Stimulated activated CD4-positive, alpha-beta T cell treated with anti-CD3 and anti-CD28 coated beads, Interleukin-15, amount 100 ng/mL, for 24 hours (primary cell): ENCODE measurements at regions not wholly inside any gene's neighbourhood (a gene's known extent, or its start where the extent isn't known, plus 50 kb on each side); places are given as distances from the start of the nearest gene placed in this dataset.
"Not testable (repeated sequence)": the region's sequence is repeated elsewhere in the genome, so short reads cannot be mapped to it uniquely, and the experiment has no call there.

Experiments used
- DNase-seq: peaks from one replicate; pipeline ENCODE4 v3.0.0-alpha.2; 2020

DNA sequence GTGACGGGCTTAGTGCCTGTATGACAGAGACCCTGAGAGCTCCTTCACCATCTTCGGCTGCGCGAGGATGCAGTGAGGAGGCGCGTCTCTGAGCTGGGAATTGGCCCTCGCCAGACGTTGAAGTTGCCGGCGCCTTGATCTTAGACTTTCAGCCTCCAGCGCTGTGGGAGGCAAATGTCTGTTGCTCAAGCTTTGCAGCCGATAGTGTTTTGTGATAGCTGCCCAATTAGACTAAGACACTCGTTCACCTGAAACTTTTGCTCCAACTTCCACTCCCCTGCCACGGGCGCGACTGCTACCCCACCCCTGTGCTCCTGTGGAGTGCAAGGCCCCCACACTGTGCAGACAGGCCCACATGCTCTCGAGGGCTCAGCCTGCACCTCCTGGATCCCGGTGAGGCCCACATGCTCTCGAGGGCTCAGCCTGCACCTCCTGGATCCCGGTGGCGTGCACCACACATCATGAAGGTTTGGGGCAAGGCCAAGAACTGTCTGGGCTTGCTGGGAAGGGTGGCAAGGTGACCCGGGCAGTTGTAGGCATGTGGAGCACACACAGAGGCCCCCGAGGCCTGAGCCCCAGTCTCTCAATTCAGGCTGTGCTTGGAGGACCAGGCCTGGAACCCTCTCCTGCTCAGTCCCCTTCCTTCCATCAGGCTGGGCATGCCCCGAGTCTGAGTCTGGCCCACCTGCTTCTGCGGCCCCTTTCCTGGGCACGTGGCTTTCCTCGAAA, 324.6 kb downstream of the TMEM121 start:
- DNase-seq = no peak

DNA sequence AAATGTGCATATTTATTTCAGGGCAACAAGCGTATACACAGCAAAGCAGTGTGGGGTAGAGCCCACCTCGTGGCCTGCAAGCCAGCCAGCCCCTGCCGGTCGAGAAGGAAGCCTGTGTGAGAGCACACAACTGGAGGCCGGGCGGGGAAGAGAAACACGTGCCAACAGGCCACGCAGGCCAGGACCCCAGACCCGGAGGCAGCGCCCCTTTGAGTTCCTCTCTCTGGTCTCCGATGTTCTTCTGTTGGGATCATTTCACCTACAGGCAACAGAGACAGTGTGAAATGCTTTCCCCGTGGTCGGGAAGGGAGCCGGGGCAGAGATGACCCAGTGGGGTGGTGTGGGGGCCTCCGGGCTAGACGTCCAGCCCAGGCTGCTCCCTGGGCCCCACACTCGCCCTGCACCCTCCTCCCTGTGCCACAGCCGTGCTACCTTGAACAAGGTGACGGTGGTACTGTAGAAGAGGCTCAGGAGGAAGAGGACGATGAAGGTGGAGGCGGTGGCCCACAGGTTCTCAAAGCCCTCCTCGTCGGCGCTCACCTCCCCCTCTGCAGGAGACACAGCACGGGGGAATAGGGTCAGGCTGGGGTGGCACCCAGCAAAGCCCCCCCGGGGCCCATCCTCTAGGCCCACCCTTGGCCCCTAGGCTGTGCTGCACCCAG, 325.5 kb downstream of the TMEM121 start:
- no peak for DNase-seq

DNA sequence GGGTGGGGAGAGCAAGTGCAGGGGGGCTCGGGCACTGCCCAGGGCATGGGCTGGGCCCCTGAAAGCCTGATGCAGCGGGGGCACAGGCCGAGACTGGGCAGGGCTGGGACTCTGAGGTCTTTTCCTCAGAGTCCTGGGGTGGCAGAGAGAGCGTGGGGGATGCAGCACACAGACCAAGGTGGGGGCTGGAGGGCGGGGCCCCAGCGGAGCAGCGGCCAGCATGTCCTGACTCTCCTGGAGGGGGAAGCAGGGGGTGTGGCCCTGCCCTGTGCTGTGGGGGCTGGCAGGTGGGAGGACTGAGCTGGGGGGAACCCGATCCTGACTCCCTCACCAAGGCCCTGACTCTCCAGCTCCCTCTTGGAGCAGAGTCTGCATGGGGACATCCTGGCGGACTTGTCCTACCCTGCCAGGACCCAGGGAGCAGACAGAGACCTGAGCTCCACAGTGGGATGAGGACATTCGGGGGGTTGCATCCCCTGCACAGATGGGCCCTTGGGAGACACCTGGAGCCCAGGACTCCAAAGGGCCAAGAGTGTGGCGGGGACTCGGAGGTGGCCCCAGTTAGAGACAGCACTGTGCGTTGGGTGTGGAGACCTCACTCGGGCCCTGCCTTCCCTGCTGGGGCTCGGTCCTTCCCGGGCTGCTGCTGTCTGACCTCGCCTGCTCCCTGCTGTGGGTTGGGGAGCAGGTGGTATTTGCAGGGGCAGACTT, 326.1 kb downstream of the TMEM121 start:
- DNase-seq = no peak

DNA sequence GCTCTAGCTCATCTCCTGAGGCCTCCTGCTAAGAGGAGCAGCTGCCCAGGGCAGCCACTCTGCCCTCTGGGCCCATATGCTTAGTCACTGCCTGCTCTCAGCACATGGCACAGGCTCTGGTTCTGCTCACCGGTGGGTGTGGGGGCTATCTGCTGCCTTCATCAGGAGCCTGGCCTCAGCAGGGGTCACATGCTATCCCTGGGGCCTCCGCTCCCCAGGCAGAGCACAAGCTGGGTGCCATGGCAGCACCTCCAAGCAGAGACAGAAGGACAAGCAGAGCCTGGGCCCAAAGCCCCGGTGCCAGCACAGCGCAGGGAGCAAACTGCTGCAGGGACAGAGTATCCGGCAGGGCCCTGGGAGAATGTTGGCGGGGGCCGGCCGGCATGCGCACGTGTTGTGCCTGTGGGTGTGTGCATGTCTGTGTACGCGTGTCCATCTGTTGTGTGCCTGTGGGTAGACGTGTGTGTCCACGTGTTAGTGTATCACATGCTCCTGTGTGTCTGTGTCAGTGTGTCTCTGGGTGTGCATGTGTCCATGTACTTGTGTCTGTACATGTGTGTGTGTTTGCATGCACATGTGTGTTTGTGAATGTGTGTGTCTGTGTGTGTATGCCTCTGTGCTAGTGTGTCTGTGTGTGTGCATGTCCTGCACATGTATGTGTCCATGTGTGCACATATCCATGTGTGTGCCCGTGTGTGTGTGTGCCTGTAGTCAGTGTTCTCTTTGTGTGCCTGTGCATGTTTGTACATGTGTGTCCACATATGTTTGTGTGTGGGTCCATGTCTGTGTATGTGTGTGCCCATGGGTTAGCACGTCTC, 326.9 kb downstream of the TMEM121 start:
- DNase-seq = no peak

DNA sequence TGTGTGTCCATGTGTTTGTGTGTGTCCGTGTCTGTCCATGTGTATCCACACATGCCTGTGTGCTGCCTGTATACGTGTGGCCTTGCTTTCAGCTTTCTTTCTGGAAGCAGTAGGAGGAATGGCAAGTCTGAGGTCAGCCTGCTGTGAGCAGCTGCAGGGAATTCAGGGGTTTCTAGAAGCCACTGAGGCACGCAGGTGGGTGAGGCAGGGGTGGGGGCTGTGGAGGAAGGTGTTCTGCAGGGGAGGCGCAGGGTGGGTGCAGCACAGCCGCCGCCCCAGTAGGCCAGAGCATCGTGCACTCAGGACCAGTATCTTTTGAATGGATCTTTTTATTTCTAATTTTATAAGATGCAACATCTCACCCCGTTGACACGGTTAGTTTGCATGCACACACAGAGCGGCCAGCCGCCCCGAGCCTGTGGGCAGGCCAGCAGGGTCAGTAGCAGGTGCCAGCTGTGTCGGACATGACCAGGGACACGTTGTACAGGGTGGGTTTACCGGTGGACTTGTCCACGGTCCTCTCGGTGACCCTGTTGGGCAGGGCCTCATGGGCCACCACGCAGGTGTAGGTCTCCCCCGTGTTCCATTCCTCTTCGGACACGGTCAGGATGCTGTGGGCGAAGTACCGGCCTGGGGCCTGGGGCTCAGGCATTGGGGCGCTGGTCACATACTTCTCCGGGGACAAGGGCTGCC, 327.7 kb downstream of the TMEM121 start:
- DNase-seq = no peak

DNA sequence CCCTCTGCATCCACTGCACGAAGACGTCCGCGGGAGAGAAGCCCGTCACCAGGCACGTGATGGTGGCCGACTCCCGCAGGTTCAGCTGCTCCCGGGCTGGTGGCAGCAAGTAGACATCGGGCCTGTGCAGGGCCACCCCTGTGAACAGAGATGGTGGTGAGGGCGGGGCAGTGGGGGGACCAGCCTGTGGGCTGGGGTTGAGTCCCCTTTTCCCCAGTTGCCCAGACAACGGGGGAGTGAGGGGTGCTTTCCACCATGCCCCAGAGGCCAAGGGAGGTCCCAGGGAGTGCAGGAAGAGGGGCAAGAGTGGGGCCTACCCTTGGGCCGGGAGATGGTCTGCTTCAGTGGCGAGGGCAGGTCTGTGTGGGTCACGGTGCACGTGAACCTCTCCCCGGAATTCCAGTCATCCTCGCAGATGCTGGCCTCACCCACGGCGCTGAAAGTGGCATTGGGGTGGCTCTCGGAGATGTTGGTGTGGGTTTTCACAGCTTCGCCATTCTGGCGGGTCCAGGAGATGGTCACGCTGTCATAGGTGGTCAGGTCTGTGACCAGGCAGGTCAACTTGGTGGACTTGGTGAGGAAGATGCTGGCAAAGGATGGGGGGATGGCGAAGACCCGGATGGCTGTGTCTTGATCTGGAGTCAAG, 328.3 kb downstream of the TMEM121 start:
- DNase-seq = no peak

DNA sequence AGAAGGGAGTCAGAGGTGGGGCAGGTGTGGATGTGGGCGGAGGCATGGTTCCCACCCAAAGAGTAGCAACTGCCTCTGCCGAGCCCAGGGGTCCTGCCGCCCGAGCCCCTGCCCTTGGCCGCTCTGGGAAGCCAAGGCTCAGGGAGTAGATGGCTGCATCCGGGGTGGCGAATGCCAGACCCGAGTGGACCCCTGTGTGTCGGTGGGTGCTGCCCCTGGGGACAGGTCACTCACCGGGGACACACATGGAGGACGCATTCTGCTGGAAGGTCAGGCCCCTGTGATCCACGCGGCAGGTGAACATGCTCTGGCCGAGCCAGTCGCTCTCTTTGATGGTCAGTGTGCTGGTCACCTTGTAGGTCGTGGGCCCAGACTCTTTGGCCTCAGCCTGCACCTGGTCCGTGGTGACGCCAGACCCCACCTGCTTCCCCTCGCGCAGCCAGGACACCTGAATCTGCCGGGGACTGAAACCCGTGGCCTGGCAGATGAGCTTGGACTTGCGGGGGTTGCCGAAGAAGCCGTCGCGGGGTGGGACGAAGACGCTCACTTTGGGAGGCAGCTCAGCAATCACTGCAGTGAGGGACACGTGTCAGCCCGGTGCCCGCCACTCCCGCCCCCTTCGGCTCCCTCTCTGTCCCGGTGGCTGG, 329.0 kb downstream of the TMEM121 start:
- DNase-seq = no peak

DNA sequence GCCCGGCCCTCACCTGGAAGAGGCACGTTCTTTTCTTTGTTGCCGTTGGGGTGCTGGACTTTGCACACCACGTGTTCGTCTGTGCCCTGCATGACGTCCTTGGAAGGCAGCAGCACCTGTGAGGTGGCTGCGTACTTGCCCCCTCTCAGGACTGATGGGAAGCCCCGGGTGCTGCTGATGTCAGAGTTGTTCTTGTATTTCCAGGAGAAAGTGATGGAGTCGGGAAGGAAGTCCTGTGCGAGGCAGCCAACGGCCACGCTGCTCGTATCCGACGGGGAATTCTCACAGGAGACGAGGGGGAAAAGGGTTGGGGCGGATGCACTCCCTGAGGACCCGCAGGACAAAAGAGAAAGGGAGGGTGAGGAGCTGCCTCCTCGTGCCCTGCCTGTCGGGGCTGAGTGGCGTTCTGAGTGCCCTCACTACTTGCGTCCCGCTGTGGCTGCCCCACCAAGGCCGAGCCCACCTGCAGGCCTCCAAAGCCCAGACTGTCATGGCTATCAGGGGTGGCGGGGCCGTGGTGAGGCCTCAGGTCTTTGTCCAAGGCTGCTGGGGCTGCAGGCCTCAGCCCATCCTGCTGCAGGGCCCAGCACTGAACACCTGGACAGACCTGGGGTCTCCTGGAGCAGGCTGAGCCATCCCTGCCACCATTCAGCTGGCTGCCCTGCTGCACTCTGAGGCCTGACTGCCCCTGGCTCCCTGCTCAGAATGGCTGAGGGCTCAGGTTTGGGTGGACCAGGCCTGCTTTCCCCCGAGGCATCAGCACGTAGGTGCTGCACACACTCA, 329.7 kb downstream of the TMEM121 start:
- DNase-seq = no peak

DNA sequence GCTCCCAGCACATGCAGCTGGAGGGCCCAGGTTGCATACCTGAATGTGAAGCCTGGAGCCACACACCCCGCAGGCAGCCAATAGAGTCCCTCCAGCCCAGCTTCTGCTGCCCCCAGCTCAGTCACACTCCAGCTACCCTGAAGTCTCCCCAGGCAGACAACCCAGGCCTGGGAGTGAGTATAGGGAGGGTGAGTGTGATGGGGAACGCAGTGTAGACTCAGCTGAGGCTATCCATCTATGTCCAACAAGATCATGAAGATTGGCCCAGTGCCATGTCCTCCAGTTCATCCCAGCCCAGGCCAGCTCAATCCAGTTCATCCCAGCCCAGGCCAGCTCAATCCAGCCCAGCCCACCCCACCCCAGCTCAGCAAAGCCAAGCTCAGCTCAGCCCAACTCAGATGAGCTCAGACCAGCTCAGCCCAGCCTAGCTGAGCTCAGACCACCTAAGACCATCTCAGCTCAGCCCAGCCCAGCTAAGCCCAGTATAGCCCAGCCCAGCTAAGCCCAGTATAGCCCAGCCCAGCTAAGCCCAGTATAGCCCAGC, 330.4 kb downstream of the TMEM121 start:
- no peak for DNase-seq

DNA sequence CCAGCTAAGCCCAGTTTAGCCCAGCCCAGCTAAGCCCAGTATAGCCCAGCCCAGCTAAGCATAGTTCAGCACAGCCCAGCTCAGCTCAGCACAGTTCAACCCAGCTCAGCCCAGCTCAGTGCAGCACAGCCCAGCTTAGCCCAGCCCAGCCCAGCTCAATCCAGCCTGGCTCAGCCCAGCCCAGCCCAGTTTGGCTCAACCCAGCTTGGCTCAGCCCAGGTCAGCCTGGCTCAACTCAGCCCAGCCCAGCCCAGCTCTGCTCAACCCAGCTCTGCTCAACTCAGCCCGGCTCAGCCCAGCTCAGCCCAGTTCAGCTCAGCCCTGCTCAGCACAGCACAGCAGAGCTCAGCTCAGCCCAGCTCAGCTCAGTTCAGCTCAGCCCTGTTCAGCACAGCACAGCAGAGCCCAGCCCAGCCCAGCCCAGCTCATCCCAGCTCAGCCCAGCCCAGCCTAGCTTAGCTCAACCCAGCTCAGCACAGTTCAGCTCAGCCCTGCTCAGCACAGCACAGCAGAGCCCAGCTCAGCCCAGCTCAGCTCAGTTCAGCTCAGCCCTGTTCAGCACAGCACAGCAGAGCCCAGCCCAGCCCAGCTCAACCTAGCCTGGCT, 330.9 kb downstream of the TMEM121 start:
- DNase-seq = no peak

DNA sequence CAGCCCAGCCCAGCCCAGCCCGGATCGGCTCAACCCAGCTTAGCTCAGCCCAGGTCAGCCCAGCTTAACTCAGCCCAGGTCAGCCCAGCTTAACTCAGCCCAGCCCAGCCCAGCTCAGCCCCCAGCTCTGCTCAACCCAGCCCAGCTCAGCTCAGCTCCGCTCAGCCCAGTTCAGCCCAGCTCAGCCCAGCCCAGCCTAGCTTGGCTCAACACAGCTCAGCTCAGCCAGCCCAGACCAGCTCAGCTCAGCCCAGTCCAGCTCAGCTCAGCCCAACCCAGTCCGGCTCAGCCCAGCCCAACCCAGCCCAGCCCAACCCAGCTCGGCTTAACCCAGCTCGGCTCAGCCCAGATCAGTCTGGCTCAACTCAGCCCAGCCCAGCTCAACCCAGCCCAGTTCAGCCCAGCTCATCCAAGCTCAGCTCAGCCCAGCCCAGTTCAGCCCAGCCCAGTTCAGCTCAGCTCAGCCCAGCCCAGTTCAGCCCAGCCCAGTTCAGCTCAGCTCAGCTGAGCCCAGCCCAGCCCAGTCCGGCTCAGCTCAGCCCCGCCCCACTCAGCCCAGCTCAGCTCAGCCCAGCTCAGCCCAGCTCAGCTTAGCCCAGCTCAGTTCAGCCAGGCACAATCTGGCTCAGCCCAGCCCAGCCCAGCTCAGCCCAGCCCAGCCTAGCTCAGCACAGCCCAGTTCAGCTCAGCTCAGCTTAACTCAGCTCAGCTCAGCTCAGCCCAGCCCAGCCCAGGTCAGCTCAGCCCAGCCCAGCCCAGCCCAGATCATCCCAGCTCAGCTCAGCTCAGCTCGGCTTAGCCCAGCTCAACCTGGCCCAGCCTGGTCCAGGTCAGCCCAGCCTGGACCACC, 331.7 kb downstream of the TMEM121 start:
- peak; percentile 30 for DNase-seq

DNA sequence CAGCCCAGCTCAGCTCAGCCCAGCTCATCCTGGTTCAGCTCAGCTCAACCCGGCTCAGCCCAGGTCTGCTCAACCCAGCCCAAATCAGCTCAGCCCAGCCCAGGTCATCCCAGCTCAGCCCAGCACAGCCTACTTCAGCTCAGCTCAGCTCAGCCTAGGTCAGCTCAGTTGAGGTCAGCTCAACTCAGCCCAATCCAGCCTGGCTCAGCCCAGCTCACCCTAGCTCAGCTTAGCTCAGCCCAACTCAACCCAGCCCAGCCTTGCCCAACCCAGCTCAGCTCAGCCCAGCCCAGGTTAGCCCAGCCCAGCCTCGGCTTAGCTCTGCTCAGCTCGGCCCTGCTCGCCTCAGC, 332.3 kb downstream of the TMEM121 start:
- DNase-seq = no peak

DNA sequence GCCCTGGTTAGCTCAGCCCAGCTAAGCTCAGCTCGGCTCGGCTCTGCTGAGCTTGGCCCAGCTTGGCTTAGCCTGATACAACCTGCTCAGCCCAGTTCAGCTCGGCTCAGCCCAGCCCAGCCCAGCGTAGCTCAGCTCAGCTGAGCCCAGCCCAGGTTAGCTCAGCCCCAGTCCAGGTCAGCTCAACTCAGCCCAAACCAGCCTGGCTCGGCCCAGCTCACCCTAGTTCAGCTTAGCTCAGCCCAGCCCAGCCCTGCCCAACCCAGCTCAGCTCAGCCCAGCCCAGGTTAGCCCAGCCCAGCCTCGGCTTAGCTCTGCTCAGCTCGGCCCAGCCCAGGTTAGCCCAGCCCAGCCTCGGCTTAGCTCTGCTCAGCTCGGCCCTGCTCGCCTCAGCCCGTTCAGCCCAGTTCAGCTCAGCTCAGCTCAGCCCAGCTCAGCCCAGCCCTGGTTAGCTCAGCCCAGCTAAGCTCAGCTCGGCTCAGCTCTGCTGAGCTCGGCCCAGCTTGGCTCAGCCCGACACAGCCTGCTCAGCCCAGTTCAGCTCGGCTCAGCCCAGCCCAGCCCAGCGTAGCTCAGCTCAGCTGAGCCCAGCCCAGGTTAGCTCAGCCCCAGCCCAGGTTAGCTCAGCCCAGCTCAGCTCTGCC, 332.8 kb downstream of the TMEM121 start:
- not testable (repeated sequence) for DNase-seq

DNA sequence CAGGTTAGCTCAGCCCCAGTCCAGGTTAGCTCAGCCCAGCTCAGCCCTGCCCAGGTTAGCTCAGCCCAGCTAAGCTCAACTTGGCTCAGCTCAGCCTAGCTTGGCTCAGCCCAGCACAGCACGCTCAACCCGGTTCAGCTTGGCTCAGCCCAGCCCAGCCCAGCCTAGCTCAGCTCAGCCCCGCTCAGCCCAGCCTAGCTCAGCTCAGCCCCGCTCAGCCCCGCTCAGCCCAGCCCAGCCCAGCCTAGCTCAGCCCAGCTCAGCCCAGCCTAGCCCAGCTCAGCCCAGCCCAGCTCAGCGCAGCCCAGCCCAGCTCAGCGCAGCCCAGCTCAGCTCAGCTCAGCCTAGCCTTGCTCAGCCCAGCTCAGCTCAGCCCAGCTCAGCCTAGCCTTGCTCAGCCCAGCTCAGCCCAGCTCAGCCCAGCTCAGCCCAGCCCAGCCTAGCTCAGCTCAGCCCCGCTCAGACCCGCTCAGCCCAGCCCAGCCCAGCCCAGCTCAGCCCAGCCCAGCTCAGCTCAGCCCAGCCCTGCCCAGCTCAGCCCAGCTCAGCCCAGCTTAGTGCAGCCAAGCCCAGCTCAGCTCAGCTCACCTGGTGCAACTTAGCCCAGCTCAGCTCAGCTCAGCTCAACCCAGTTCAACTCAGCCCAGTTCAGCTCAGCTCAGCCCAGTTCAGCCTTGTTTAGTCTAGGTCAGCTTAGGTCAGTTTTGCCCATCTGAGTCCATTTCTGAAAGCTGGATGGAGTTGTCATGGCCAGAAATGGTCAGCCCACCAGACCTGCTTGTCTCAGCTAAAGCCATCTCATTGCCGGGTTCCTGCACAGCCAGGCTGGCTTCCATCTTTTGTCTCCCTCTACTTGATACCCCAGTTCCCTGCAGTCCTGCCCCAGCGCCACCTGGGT, 333.6 kb downstream of the TMEM121 start:
- DNase-seq = peak; percentile 28

DNA sequence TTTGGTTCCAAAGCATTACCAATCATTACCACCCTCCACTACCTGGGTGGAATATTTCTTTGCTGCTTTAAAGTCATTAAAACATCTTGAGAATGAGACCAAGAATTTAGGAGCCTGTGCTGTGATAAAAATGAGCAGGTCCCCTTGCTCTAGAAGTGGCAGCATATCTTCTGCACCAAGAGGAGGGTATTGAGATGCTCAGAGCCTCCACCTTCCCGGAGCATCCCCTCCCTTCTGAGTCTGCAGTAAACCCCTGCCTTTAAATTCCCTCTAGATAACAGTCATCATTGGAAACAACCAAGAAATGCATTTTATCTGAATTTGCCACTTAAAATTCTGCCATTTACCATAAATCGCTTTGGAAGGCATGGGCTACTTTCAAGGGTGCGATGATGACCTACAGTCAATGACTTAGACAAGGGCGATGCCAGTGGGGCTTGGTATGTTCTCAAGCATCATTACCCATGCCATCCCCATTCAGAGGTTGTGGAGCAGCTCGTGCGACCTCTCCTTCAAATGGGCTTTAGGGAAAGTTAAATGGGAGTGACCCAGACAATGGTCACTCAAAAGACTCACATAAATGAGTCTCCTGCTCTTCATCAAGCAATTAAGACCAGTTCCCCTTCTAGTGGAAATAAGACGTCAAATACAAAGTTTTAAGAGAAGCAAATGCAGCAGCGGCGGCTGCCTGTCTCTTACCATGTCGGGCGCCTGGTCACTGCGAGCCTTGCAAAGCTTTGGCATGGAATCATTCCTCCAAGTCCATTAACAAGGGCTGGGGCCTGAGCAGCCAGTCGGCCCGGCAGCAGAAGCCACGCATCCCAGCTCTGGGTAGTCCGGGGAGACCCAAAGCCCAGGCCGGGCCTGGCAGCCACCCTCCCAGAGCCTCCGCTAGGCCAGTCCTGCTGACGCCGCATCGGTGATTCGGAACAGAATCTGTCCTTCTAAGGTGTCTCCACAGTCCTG, 334.5 kb downstream of the TMEM121 start:
- DNase-seq = no peak

DNA sequence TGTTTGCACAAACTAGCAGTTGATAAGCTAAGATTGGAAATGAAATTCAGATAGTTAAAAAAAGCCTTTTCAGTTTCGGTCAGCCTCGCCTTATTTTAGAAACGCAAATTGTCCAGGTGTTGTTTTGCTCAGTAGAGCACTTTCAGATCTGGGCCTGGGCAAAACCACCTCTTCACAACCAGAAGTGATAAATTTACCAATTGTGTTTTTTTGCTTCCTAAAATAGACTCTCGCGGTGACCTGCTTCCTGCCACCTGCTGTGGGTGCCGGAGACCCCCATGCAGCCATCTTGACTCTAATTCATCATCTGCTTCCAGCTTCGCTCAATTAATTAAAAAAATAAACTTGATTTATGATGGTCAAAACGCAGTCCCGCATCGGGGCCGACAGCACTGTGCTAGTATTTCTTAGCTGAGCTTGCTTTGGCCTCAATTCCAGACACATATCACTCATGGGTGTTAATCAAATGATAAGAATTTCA, 335.6 kb downstream of the TMEM121 start:
- peak; percentile 49 for DNase-seq
